Activated CD4-positive, alpha-beta memory T cell treated with anti-CD3 and anti-CD28 coated beads, Interleukin-2, amount 10 ng/mL, durations not matched to agents 7 days and 5 days (primary cell): ENCODE measurements at regions not wholly inside any gene's neighbourhood (a gene's known extent, or its start where the extent isn't known, plus 50 kb on each side); places are given as distances from the start of the nearest gene placed in this dataset.

Experiments
- CTCF ChIA-PET: fragments of 350-600 bp; sonication (Branson Sonifier 250); formaldehyde crosslinking; loops from one replicate; lab custom pipeline; 2021; ENCODE audit warnings: antibody characterized with exemption, inconsistent platforms; lab: Charles Lee
- POLR2A ChIA-PET: fragments of 350-600 bp; sonication (Branson Sonifier 250); formaldehyde crosslinking; loops from one replicate; lab custom pipeline; 2021; ENCODE audit warnings: antibody characterized with exemption; lab: Charles Lee
- DNase-seq: peaks from one replicate; pipeline ENCODE4 v3.0.0-alpha.2; 2020
- H3K27ac Mint-ChIP-seq: one replicate; pipeline ENCODE4 v1.8.0; 2021; ENCODE audit warnings: mild to moderate bottlenecking, mixed read lengths
- H3K27me3 Mint-ChIP-seq: one replicate; pipeline ENCODE4 v1.8.0; 2021; ENCODE audit warnings: mixed read lengths
- H3K36me3 Mint-ChIP-seq: one replicate; pipeline ENCODE4 v1.8.0; 2021; ENCODE audit warnings: low read depth, mixed read lengths
- H3K4me1 Mint-ChIP-seq: one replicate; pipeline ENCODE4 v1.8.0; 2021; ENCODE audit warnings: mixed read lengths
- H3K4me3 Mint-ChIP-seq: one replicate; pipeline ENCODE4 v1.8.0; 2021; ENCODE audit warnings: mild to moderate bottlenecking, mixed read lengths
- H3K9me3 Mint-ChIP-seq: one replicate; pipeline ENCODE4 v1.8.0; 2021; ENCODE audit warnings: mixed read lengths

DNA sequence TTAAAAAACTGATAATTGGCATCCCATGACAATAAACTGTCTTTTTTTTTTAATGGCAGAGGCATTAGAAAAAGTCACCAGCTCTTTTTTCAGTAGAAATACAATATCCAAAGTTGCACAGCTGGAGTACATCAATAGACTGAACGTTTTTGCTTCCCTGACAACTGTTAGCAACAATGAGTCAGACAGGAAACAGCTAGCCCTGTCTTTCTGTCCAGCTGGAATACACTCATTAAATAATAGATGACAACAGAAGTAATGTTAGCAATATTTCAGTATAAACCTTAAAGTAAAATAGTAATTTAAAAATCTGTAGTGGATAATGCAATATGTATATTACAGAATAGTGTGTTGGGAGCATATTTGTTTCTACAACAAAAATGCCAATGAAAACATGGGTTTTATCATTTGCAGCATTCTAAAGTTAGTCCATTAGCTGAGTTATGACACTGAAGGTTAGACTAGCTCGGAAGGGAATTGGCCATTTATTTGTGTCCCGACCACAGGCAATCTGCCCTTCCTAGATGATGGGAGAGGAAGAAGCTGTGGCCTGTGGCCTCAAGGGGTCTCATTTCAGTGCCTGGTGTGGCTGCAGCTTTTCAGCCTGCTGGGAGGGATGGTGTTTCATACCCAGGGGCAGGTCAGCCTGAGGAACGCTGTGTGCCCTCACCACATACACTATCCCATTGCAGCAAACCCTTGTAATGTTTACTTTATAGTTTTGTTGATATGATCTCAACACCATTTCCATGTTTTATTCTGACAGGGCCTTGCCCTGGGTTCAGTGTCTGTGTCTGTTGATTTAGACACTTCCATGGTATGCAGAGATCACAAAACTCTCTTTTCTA lies 173.3 kb downstream of the SLC16A9 start:
- Mint-ChIP-seq H3K27ac (no peak overlapping the region), H3K27me3 (no peaks in the 10 kb centered on the region), H3K36me3 (no peaks in the 10 kb centered on the region), H3K9me3 (no peaks in the 10 kb centered on the region), H3K4me3 (no peak overlapping the region), H3K4me1 (no peaks in the 10 kb centered on the region)
- ChIA-PET POLR2A (no interaction called here), CTCF (no interaction called here)
- no peak for DNase-seq

DNA sequence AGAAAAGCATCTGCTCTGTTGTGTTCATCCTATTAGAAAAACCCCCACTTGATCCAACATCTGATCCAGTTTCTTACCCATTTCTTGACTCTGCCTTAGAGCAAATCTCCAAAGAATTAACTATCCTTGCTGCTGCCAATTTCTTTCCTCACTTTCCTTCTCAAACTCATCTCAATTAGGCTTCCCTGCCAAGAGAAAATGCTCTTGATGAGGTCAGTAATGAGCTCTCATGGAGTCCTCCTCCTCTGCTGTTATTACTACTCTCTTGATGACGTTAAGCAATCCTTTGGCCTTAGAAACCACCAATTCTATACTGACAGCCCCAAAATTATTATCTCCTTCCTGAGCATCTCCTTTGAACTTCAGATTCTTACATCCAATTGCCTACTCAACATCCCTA lies 162.0 kb upstream of the FAM13C start:
- H3K27me3 Mint-ChIP-seq, result no peaks in the 10 kb centered on the region
- H3K4me3 Mint-ChIP-seq, result no peak overlapping the region
- CTCF ChIA-PET, result no interaction called here
- H3K36me3 Mint-ChIP-seq, result no peaks in the 10 kb centered on the region
- no peaks in the 10 kb centered on the region for H3K9me3 Mint-ChIP-seq
- H3K27ac Mint-ChIP-seq, result no peak overlapping the region
- POLR2A ChIA-PET, result no interaction called here
- no peak for DNase-seq
- no peaks in the 10 kb centered on the region for H3K4me1 Mint-ChIP-seq

DNA sequence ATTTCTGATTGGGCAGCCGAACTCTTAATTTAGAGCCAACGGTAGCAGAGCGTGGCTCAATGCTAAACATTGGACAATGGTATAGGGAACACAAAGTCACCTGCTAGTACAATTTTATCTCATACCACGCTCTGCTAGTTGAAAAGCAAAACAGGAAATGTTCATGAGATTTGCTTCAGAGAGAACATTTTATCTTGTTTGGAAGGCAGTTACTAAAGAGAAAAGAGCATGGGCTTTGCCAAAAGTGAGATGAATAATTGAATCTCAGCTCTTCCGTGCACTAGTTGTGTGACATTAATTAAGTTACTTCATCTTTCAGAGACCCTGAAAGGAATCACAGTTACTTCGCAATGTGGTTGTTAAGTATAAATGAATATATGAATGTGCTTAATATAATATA lies 161.5 kb upstream of the FAM13C start:
- Mint-ChIP-seq H3K36me3 (no peaks in the 10 kb centered on the region), H3K27ac (no peak overlapping the region)
- POLR2A ChIA-PET, result no interaction called here

DNA sequence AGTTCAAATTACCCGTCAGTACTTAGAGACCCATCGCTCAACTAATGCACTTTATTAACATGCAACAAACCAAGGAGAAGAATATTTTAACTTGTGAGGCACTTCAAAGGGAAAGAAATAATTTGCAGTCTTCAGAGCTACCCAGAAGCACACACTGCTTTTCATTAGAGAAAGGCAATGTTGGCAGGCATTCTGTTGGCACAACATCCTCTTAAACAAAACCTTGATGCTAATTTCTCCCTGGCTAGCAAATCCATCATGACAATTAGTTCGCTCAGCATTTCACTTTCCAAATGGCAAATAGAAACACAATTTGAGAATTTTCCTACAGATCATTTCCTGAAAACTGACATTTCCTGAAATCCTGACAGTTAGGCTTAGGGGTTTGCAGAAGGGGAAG lies 155.6 kb upstream of the FAM13C start:
- H3K36me3 Mint-ChIP-seq, result no peaks in the 10 kb centered on the region
- no peaks in the 10 kb centered on the region for H3K9me3 Mint-ChIP-seq
- H3K4me1 Mint-ChIP-seq, result no peaks in the 10 kb centered on the region
- no peak overlapping the region for H3K27ac Mint-ChIP-seq
- DNase-seq, result no peak
- ChIA-PET CTCF (no interaction called here), POLR2A (no interaction called here)
- H3K4me3 Mint-ChIP-seq, result no peak overlapping the region
- no peaks in the 10 kb centered on the region for H3K27me3 Mint-ChIP-seq

More for the DNA sequence above, 161.5 kb upstream of the FAM13C start:
- Mint-ChIP-seq H3K4me3 (no peak overlapping the region), H3K4me1 (no peaks in the 10 kb centered on the region), H3K9me3 (no peaks in the 10 kb centered on the region), H3K27me3 (no peaks in the 10 kb centered on the region)
- no peak for DNase-seq
- CTCF ChIA-PET, result no interaction called here

DNA sequence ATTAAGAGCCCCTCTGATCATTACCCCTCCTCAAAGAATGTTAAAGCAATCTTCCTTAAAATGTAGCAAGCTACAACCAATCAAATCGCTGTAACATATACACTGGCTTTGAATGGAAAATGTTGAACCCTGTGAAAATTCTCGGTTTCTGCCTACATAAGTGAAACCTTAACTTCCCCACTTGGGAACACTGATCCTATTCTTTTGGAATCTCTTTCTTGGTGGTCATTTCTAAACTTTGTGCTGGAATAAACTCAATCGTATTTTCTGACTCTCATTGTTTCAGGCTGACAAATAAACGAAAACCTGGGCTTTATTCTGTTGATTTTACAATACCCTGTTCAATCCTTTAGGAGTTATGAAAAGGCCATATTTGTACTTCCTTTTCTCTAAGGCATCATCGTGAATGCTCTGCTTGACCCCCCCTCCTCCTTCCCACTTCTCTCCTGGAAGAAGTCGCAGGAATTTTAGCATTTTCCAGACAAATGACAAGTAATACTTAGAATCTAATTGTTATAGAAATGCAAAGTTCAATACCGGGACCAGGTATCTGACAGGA lies 155.1 kb upstream of the FAM13C start:
- Mint-ChIP-seq H3K4me3 (no peak overlapping the region), H3K4me1 (no peaks in the 10 kb centered on the region), H3K36me3 (no peaks in the 10 kb centered on the region), H3K27ac (no peak overlapping the region), H3K27me3 (no peaks in the 10 kb centered on the region), H3K9me3 (no peaks in the 10 kb centered on the region)
- ChIA-PET CTCF (no interaction called here), POLR2A (no interaction called here)
- DNase-seq, result no peak

DNA sequence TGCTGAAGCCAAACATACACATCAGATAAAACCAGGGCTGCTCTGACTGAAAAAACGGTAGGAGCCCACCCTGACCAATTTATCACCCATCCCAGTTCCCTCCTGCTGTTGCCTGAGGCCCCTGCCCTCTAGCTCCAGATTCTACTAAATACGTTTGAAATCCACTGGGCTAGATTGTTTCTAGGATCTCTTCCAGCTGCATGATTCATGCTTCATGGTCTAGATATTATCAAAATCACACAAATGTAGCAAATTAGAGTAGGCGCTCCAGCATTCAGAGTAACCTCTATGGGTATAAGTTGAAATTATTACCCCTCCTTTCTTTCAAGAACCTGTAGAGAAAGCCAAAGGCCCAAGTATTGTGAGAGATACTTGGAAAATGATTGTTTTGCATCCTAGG lies 151.2 kb upstream of the FAM13C start:
- H3K9me3 Mint-ChIP-seq, result no peaks in the 10 kb centered on the region
- DNase-seq, result no peak
- CTCF ChIA-PET, result interaction anchor here (0.6 kb wide), 1 partner anchor 25 kb away, joined by 3 read pairs; no protein-coding TSS in a partner anchor
- POLR2A ChIA-PET, result no interaction called here
- no peaks in the 10 kb centered on the region for H3K4me1 Mint-ChIP-seq
- H3K27ac Mint-ChIP-seq, result no peak overlapping the region
- no peaks in the 10 kb centered on the region for H3K27me3 Mint-ChIP-seq
- H3K4me3 Mint-ChIP-seq, result no peak overlapping the region
- no peaks in the 10 kb centered on the region for H3K36me3 Mint-ChIP-seq

DNA sequence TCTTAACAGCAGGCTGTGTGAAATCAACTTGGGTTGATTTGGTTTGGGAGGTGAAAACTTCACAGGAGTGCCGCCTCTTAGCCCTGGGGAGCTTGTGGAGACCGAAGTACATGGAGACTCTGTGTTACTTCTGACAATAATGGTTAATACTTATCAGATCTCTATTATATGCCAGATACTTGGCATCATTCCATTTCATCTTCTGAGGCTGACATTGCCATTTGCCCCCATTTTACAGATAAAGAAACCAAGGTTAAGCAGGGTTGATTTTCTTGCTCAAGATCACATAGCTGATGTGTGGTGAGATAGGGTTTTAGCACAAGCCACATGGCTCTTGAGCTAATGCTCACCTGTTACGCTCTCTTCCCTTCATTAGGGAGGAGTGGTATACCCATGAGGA lies 150.6 kb upstream of the FAM13C start:
- Mint-ChIP-seq H3K9me3 (no peaks in the 10 kb centered on the region), H3K27me3 (no peaks in the 10 kb centered on the region), H3K4me3 (no peak overlapping the region), H3K27ac (no peak overlapping the region), H3K36me3 (no peaks in the 10 kb centered on the region), H3K4me1 (no peaks in the 10 kb centered on the region)
- ChIA-PET CTCF (no interaction called here), POLR2A (no interaction called here)
- DNase-seq, result no peak

DNA sequence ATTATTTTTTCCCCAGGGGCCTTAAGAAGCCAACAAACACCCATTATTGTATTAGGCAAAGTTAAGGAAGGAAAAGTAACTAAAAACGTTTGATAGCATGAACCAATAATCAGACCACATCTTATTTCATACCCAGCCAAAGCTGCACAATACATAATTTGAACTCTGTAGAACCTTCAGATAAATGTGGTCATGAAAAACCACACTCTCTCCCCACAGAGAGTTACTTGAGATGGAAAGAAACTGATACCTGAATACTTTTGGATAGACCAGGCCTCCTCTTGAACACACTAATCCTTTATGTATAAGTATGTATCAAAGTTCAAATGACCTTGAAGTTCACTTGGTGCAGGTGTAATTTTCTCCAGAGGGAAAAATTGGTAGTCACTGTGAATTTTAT lies 146.6 kb upstream of the FAM13C start:
- Mint-ChIP-seq H3K4me1 (no peaks in the 10 kb centered on the region), H3K27ac (no peak overlapping the region), H3K27me3 (no peaks in the 10 kb centered on the region), H3K4me3 (no peak overlapping the region), H3K9me3 (no peaks in the 10 kb centered on the region), H3K36me3 (no peaks in the 10 kb centered on the region)
- DNase-seq, result no peak
- CTCF ChIA-PET, result no interaction called here
- POLR2A ChIA-PET, result no interaction called here

DNA sequence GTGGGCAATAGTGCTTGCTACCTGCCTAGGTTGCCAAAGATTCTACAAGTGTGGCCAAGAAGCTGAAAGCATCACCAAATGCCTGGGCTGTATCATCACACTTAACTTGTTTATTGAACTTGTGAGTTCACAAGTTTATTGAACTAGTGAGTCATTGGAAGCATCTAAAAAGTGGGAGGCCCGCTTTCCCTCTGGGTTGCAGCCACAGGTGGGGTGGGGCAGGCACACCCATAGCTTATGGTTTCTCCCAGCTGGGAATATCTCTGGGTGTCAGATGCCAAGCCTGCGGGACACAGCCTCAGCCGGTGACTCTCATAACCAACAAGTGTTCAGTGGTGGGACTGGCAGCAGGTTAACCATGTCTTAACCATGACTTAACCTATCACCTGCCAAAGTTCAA lies 145.9 kb upstream of the FAM13C start:
- no peak overlapping the region for H3K4me3 Mint-ChIP-seq
- no peaks in the 10 kb centered on the region for H3K36me3 Mint-ChIP-seq
- H3K27ac Mint-ChIP-seq, result no peak overlapping the region
- no peaks in the 10 kb centered on the region for H3K4me1 Mint-ChIP-seq
- DNase-seq, result no peak
- ChIA-PET CTCF (no interaction called here), POLR2A (no interaction called here)
- no peaks in the 10 kb centered on the region for H3K27me3 Mint-ChIP-seq
- no peaks in the 10 kb centered on the region for H3K9me3 Mint-ChIP-seq

DNA sequence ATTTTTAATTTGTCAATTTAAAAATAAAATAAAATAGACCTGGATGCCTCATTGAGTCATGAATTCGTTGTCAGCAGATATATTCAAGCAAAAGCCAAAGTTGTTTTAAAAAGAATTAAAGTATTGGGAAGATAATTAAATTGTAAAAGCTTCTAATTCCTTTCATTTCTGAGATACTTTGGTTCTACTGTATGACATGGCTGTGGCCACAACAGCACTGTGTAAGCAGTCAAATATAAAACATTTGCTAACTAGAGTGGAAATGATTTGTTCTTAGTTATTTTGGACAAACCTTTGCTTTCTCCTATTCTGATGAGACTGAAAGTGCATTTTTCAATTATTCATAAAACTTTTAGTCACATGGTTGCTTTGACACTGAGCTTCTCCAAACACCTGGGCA lies 143.6 kb upstream of the FAM13C start:
- no peak overlapping the region for H3K4me3 Mint-ChIP-seq
- DNase-seq, result no peak
- CTCF ChIA-PET, result no interaction called here
- POLR2A ChIA-PET, result no interaction called here
- H3K27ac Mint-ChIP-seq, result no peak overlapping the region
- H3K4me1 Mint-ChIP-seq, result no peaks in the 10 kb centered on the region
- no peaks in the 10 kb centered on the region for H3K27me3 Mint-ChIP-seq
- H3K36me3 Mint-ChIP-seq, result no peaks in the 10 kb centered on the region
- H3K9me3 Mint-ChIP-seq, result no peaks in the 10 kb centered on the region

DNA sequence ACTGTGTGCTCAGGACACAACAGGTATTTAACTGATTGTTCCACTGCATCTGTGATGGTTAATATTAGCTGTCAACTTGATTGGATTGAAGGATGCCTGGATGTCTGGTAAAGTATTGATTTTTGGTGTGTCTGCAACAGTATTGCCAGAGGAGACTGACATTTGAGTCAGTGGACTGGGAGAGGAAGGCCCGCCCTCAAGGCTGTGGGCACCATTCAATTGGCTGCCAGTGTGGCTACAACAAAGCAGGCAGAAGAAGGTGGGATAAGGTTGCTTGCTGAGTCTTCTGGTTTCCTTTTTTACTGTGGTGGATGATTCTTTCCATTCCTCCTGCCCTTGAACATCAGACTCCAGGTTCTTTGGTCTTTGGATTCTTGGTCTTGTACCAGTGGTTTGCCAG lies 137.1 kb upstream of the FAM13C start:
- no peaks in the 10 kb centered on the region for H3K27me3 Mint-ChIP-seq
- no peaks in the 10 kb centered on the region for H3K36me3 Mint-ChIP-seq
- ChIA-PET POLR2A (no interaction called here), CTCF (no interaction called here)
- no peaks in the 10 kb centered on the region for H3K4me1 Mint-ChIP-seq
- no peak for DNase-seq
- H3K27ac Mint-ChIP-seq, result no peak overlapping the region
- H3K4me3 Mint-ChIP-seq, result no peak overlapping the region
- H3K9me3 Mint-ChIP-seq, result peaks cover 15% of the 10 kb centered on the region

DNA sequence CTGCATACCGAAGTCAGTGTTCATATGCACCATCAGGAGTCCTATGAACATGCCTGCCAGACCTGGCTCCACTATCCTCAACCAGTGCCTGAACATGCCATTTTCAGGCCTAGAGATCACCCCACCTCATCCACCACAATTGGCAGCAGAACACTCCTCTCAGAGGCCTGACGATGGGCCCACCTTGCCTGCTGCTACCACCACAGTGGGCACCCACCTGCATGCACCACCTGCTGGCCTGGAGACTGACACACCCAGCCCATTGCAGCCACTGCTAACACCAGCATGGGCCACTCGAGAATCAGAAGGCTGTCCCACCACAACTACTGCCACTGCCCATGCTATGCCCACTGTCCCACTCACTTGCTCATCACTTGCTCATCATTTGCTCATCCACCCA lies 130.7 kb upstream of the FAM13C start:
- ChIA-PET POLR2A (no interaction called here), CTCF (interaction anchor here (0.6 kb wide), 1 partner anchor 484 kb away, joined by 3 read pairs; no protein-coding TSS in a partner anchor)
- Mint-ChIP-seq H3K4me3 (no peak overlapping the region), H3K27ac (no peak overlapping the region), H3K4me1 (no peaks in the 10 kb centered on the region), H3K27me3 (no peaks in the 10 kb centered on the region), H3K9me3 (peaks cover 20% of the 10 kb centered on the region), H3K36me3 (no peaks in the 10 kb centered on the region)
- DNase-seq, result no peak

DNA sequence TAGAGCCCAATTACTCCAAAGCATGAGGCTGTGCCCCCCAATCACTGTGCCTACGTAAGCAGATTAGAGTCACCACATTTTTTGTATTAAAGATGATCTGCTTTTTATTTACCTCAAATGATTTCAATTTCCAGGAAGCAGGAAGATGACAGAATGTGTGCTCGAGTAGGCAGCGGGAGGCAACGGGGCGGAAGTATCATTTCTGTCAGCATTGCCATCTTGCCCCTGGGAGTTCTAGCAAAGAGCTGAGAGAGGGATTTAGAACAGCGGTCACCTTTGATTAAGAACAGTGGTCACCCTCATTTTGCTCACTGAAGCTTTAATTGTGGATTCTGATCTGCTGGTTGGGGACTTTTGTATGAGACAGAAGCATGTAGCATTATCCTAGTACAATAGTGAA lies 117.1 kb upstream of the FAM13C start:
- Mint-ChIP-seq H3K9me3 (no peaks in the 10 kb centered on the region), H3K4me3 (no peak overlapping the region), H3K4me1 (no peaks in the 10 kb centered on the region), H3K27me3 (no peaks in the 10 kb centered on the region), H3K27ac (no peak overlapping the region), H3K36me3 (no peaks in the 10 kb centered on the region)
- no peak for DNase-seq
- POLR2A ChIA-PET, result no interaction called here
- CTCF ChIA-PET, result no interaction called here

DNA sequence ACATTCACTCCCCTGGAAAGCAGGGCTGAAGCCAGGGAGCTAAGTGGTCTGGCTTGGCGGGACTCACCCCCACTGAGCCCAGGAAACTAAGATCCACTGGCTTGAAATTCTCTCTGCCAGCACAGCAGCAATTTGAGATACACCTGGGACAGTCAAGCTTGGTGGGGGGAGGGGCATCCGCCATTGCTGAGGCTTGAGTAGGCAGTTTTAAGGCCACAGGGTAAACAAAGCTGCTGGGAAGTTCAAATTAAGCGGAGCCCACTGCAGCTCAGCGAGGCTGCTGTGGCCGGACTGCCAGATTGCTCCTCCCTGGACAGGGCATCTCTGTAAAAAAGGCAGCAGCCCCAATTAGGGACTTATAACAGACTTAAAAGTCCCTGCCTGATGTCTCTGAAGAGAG lies 108.2 kb upstream of the FAM13C start:
- CTCF ChIA-PET, result no interaction called here

More for the DNA sequence above, 108.2 kb upstream of the FAM13C start:
- Mint-ChIP-seq H3K36me3 (no peaks in the 10 kb centered on the region), H3K9me3 (peaks cover 6% of the 10 kb centered on the region), H3K27me3 (no peaks in the 10 kb centered on the region), H3K4me3 (no peak overlapping the region), H3K4me1 (no peaks in the 10 kb centered on the region), H3K27ac (no peak overlapping the region)
- POLR2A ChIA-PET, result no interaction called here
- no peak for DNase-seq
